Keratinocyte (primary cell): ENCODE measurements at regions not wholly inside any gene's neighbourhood (a gene's known extent, or its start where the extent isn't known, plus 50 kb on each side); places are given as distances from the start of the nearest gene placed in this dataset.

ENCODE experiments used
- CTCF ChIP-seq, 3 experiments: IDR thresholded peaks in 1 of 3; conservative IDR thresholded peaks in 1 of 3; optimal IDR thresholded peaks in 1 of 3; 2 replicates in 2 of 3; 3 replicates in 1 of 3; pipeline versions ENCODE3 to v1.5.1; 2011; ENCODE audit warnings: low read length in 3 of 3, mild to moderate bottlenecking in 3 of 3, moderate library complexity in 2 of 3, control low read depth in 1 of 3, inconsistent platforms in 1 of 3; ENCODE audit not compliant: insufficient read depth in 2 of 3; ENCODE audit errors: extremely low read depth in 1 of 3
- EZH2 ChIP-seq: IDR thresholded peaks from one replicate; pipeline ENCODE4 v1.6.1; 2012; ENCODE audit warnings: inconsistent platforms, mild to moderate bottlenecking, low read length, moderate library complexity

DNA sequence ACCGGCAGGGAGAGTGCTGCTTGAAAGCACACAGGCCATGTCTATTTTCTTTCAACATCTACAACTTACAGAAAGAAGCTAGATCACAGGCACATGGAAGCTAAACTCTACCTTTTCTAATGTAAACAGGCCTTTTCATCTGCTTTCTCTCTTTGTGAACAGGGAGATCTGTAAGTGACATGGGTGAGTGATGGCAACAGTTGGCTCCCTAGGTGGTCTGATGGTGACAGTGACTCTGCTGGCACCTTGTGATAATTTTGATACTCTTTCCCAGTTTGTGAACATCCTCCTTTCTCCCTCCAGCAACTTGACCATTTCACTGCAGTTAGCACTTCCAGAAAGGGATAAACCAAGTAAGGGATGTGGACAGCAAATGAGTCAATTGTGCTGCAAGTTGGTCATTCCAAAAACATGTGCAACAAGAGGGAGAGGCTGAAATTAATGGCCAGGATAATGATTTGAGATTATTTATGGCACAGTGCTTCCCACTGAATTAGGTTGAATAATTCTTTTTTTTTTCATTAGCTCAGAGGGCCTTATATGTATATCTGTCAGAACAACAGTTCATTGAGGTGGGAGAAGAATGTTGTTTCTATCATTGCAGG is 89.5 kb downstream of the XCL2 start:
- TF ChIP-seq EZH2 (no peak), CTCF (optimal IDR thresholded peaks at IDR 0.05 in 1 of 3, IDR thresholded peaks at IDR 0.05 in 1 of 3, conservative IDR thresholded peaks at IDR 0.05 in 1 of 3; ENCODE audit: extremely low read depth in 1 of 3, insufficient read depth in 2 of 3, low read length in 3 of 3) (no peak)
